ENCODE measurements at regions not wholly inside any gene's neighbourhood (a gene's known extent, or its start where the extent isn't known, plus 50 kb on each side); places are given as distances from the start of the nearest gene placed in this dataset.

DNA sequence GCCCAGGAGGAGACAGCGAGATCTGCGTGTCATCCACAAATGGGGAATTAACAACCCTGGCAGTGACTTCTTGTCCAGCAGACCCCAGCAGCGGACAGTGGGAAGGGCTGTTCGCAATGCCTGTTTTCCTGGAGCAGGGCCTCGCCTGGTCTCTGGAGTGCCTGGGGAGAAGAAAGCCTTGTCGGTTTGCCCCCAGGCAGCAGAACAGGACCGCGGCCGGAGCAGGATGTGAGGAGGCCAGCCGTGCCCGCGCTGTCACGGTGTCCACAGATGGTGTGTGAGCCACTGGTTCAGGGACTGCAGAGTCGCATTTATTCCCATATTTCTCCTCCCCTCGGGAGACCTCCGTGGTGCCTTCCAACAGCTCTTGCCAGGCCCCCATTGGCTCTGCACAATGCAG, 68.5 kb upstream of the GSE1 start:
- no peak overlapping the region for H3K27ac ChIP-seq
- H3K27me3 ChIP-seq, result no peaks in the 10 kb centered on the region
- 67 to 89% methylated on average over 4 to 16 of the region's 16 CpGs for WGBS, 2 donors
- no peaks in the 10 kb centered on the region for H3K36me3 ChIP-seq (ENCODE audit: low read depth, missing control alignments)
- no peaks in the 10 kb centered on the region for H3K9me3 ChIP-seq
- intact Hi-C loops (cut with DNase I; ENCODE audit: low total_unique reads), result no loop called here
- no peak overlapping the region for H3K4me3 ChIP-seq
- TF ChIP-seq, protein P1, sequence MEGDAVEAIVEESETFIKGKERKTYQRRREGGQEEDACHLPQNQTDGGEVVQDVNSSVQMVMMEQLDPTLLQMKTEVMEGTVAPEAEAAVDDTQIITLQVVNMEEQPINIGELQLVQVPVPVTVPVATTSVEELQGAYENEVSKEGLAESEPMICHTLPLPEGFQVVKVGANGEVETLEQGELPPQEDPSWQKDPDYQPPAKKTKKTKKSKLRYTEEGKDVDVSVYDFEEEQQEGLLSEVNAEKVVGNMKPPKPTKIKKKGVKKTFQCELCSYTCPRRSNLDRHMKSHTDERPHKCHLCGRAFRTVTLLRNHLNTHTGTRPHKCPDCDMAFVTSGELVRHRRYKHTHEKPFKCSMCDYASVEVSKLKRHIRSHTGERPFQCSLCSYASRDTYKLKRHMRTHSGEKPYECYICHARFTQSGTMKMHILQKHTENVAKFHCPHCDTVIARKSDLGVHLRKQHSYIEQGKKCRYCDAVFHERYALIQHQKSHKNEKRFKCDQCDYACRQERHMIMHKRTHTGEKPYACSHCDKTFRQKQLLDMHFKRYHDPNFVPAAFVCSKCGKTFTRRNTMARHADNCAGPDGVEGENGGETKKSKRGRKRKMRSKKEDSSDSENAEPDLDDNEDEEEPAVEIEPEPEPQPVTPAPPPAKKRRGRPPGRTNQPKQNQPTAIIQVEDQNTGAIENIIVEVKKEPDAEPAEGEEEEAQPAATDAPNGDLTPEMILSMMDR (IDR thresholded peaks at IDR 0.05), result no peak
- TF ChIP-seq POLR2A (IDR thresholded peaks at IDR 0.05), result no peak
- peaks cover 11% of the 10 kb centered on the region for H3K4me1 ChIP-seq
- DNase-seq, result no peak

DNA sequence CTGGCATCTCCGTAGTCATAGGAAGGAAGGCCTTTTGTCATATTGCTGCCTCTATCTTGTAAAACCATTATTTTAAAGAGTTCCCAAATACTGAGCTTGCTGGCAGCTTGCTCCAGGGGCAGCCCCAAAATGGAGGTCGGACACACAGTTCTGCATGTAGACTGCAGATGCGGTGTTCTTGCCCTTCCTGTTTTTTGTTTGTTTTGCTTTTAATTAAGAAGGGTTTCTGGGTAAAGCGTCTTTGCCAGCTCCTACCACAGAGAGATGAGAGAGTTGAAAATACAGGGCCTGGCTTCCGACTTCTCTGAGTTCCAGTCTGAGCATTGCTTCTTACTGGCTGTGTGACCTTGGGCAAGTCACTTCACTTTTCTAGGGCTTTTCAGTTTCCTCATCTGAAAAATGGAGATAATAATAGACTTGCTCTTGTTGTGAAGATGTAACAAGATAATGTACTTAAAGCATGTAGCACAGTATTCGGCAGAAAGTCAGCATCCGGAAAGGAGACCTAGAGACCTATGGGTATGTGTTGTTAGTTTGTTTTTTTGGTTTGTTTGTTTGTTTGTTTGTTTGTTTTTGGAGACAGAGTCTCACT, 67.8 kb upstream of the GSE1 start:
- intact Hi-C loops (cut with DNase I; ENCODE audit: low total_unique reads), result no loop called here
- Histone ChIP-seq H3K36me3 (ENCODE audit: low read depth, missing control alignments) (no peaks in the 10 kb centered on the region), H3K4me1 (peaks cover 12% of the 10 kb centered on the region), H3K9me3 (no peaks in the 10 kb centered on the region), H3K27ac (no peak overlapping the region), H3K27me3 (no peaks in the 10 kb centered on the region), H3K4me3 (no peak overlapping the region)
- TF ChIP-seq POLR2A (IDR thresholded peaks at IDR 0.05), result no peak
- TF ChIP-seq, protein P1 (IDR thresholded peaks at IDR 0.05), result no peak
- 72 to 78% methylated on average over 7 of the region's 7 CpGs for WGBS, 2 donors
- DNase-seq, result no peak

DNA sequence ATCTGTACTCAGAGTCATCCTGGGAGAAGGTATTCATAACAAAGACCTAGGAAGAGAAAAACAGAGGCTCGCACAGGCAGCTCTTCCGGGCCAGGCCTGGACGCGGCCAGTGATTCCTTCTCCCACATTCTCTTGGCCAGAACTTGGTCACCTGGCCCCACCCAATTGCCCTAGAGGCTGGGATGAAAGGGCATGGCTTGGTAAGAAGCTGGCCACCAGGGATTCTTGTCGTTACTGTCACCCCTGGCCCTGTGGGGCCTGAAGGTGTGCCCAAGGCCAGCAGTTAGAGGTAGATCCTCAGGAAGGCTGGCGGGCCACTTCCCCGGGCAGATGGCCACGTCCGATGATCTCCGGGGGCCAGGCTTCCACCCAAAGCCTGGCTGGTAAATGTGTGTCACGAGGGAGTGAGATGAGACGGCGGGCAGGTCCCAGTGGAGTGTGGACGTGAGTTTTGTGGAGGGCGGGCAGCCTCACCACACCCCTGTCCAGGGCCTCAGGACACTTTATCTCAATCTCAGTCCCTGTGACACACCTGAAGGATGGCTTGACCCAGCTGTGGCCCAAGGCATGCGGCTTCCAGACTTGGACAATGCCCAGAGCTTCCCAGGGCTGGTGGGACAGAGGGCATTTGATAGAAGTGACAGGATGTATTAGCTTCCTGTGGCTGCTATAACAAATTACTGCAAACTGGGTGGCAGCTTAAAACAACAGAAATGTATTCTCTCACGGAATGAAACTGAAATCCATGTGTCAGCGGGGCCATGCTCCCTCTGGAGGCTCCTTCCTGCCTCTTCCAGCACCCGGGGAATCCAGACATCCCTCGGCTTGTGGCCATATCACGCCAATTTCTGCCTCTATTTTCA, 66.3 kb upstream of the GSE1 start:
- H3K27ac ChIP-seq, result no peak overlapping the region
- no peaks in the 10 kb centered on the region for H3K9me3 ChIP-seq
- H3K4me3 ChIP-seq, result no peak overlapping the region
- peaks cover 18% of the 10 kb centered on the region for H3K4me1 ChIP-seq
- intact Hi-C loops (cut with DNase I; ENCODE audit: low total_unique reads), result no loop called here
- TF ChIP-seq POLR2A (IDR thresholded peaks at IDR 0.05), result no peak
- TF ChIP-seq, protein P1 (IDR thresholded peaks at IDR 0.05), result no peak
- no peak for DNase-seq
- 89 to 92% methylated on average over 21 of the region's 21 CpGs for WGBS, 2 donors
- H3K27me3 ChIP-seq, result no peaks in the 10 kb centered on the region
- no peaks in the 10 kb centered on the region for H3K36me3 ChIP-seq (ENCODE audit: low read depth, missing control alignments)

DNA sequence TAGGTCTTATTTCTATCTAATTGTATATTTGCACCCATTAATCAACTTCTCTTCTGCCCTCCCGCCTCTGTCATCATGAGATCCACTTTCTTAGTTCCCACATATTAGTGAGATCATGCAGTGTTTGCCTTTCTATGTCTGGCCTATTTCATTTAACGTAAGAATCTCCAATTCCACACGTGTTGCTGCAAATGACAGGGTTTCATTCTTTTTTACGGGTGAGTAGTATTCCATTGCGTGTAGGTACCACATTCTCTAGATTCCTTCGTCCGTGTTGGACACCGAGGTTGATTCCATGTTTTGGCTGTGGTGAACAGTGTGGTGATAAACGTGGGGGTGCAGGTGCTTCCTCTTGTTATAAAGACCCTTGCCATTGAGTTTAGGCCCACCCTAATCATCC, 64.7 kb upstream of the GSE1 start:
- no peak overlapping the region for H3K27ac ChIP-seq
- DNase-seq, result no peak
- 96% methylated on average over 9 of the region's 9 CpGs for WGBS, 2 donors
- intact Hi-C loops (cut with DNase I; ENCODE audit: low total_unique reads), result no loop called here
- peaks cover 11% of the 10 kb centered on the region for H3K4me1 ChIP-seq
- no peak overlapping the region for H3K4me3 ChIP-seq
- no peaks in the 10 kb centered on the region for H3K9me3 ChIP-seq
- no peaks in the 10 kb centered on the region for H3K36me3 ChIP-seq (ENCODE audit: low read depth, missing control alignments)
- no peak for TF ChIP-seq POLR2A (IDR thresholded peaks at IDR 0.05)
- TF ChIP-seq, protein P1 (IDR thresholded peaks at IDR 0.05), result no peak
- H3K27me3 ChIP-seq, result no peaks in the 10 kb centered on the region
